Testis (tissue), 2 donors: ENCODE measurements at regions not wholly inside any gene's neighbourhood (a gene's known extent, or its start where the extent isn't known, plus 50 kb on each side); places are given as distances from the start of the nearest gene placed in this dataset.

Source experiments
- DNase-seq: peaks from one replicate; pipeline ENCODE4 v3.0.0-alpha.2; 2019
- H3K27ac ChIP-seq, 2 donors: fragments of 200-600 bp; sonication (generic); one replicate each; pipeline ENCODE4 v1.5.1; 2019
- H3K27me3 ChIP-seq: fragments of 200-600 bp; sonication (generic); one replicate; pipeline ENCODE4 v1.5.1; 2019
- H3K36me3 ChIP-seq: fragments of 200-600 bp; sonication (generic); one replicate; pipeline ENCODE4 v1.5.1; 2017; ENCODE audit warnings: low read depth; ENCODE audit errors: missing control alignments
- H3K4me1 ChIP-seq: fragments of 200-600 bp; sonication (generic); one replicate; pipeline ENCODE4 v1.5.1; 2019
- H3K4me3 ChIP-seq, 2 donors: fragments of 200-600 bp; sonication (generic); one replicate each; pipeline ENCODE4 v1.5.1; 2017 to 2019
- H3K9me3 ChIP-seq: fragments of 200-600 bp; sonication (generic); one replicate; pipeline ENCODE4 v1.5.1; 2017
- POLR2A ChIP-seq: fragments of 450-650 bp; IDR thresholded peaks from one replicate; pipeline ENCODE4 v1.6.1; 2017; ENCODE audit warnings: antibody characterized with exemption, mild to moderate bottlenecking, moderate library complexity
- WGBS, 2 donors: methylation state at CpG; one replicate each; pipeline ENCODE4 v1.1.5; 2018; 5-methylcytosine and 5-hydroxymethylcytosine counted together
- intact Hi-C: fragments of 100-400 bp; cut with DNase I; formaldehyde crosslinking; loops from one replicate; pipeline ENCODE4 v1.15.1; 2023; ENCODE audit warnings: low total_unique reads
- TF ChIP-seq, protein P1 (sequence below), 3 experiments: fragments of 450-650 bp in 2 of 3; fragments of 200-600 bp in 1 of 3; sonication (generic) in 1 of 3; IDR thresholded peaks; one replicate each; pipeline ENCODE4 v1.5.1; 2016 to 2019; ENCODE audit warnings: antibody characterized with exemption in 3 of 3, mild to moderate bottlenecking in 2 of 3, moderate library complexity in 1 of 3

DNA sequence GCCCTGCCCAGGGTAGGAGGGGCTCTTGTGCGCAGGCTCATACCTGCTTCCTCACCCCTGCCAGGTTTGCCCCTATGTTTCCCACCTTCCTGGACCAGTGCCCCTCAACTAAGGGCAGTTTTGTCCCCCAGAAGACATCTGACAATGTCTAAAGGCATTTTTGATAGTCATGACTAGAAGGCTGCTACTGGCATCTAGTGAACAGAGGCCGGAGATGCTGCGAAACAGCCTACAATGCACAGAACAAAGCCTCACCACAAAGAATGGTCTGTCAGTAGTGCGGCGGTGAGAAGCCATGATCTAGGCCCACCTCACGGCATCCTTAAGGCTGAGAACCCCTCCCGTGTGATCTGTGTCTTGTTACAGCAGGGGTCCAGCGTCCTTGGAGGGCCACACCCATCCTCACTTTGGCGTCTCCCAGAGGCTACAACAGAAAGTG is 96.0 kb downstream of the TMEM17 start:
- TF ChIP-seq, protein P1, sequence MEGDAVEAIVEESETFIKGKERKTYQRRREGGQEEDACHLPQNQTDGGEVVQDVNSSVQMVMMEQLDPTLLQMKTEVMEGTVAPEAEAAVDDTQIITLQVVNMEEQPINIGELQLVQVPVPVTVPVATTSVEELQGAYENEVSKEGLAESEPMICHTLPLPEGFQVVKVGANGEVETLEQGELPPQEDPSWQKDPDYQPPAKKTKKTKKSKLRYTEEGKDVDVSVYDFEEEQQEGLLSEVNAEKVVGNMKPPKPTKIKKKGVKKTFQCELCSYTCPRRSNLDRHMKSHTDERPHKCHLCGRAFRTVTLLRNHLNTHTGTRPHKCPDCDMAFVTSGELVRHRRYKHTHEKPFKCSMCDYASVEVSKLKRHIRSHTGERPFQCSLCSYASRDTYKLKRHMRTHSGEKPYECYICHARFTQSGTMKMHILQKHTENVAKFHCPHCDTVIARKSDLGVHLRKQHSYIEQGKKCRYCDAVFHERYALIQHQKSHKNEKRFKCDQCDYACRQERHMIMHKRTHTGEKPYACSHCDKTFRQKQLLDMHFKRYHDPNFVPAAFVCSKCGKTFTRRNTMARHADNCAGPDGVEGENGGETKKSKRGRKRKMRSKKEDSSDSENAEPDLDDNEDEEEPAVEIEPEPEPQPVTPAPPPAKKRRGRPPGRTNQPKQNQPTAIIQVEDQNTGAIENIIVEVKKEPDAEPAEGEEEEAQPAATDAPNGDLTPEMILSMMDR (IDR thresholded peaks at IDR 0.05), result no peak
- TF ChIP-seq POLR2A, result no peak
- Histone ChIP-seq H3K27me3 (no peaks in the 10 kb centered on the region), H3K4me1 (peaks cover 22% of the 10 kb centered on the region), H3K27ac (peak overlapping the region; percentile 60 to 91), H3K36me3 (no peaks in the 10 kb centered on the region), H3K9me3 (no peaks in the 10 kb centered on the region), H3K4me3 (no peak overlapping the region)
- WGBS, 2 donors, result 65 to 81% methylated on average over 8 to 9 of the region's 9 CpGs
- peak; percentile 70 for DNase-seq
- intact Hi-C loops, result loop anchor here (5.0 to 10.0 kb wide), 2 partner anchors 415 to 488 kb away; no protein-coding TSS in a partner anchor

DNA sequence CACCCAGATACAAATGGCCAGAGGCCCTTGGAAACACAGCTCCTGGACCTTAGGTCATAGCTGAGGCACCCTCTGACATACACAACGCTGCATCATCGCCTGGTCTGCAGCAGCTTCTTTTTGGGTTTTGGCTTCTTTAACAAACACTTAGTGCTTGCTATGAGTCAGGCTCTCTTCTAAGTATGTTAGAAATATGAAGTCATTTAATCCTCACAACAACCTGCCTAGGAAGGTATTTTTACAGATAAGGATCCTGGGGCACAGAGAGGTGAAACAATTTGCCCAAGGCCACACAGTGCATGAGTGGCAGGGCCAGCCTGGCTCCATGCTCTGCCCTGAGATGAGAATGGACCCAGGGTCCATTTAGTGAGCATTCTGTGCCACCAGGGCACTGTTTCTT is 96.6 kb downstream of the TMEM17 start:
- WGBS, 2 donors, result 81 to 92% methylated on average over 2 of the region's 2 CpGs
- Histone ChIP-seq H3K27me3 (no peaks in the 10 kb centered on the region), H3K4me1 (peaks cover 22% of the 10 kb centered on the region), H3K27ac (peak overlapping the region in 1 of 2 donors; percentile 60), H3K36me3 (no peaks in the 10 kb centered on the region), H3K9me3 (no peaks in the 10 kb centered on the region), H3K4me3 (no peak overlapping the region)
- TF ChIP-seq, protein P1 (IDR thresholded peaks at IDR 0.05), result no peak
- no peak for TF ChIP-seq POLR2A
- intact Hi-C loops, result no loop called here
- no peak for DNase-seq

DNA sequence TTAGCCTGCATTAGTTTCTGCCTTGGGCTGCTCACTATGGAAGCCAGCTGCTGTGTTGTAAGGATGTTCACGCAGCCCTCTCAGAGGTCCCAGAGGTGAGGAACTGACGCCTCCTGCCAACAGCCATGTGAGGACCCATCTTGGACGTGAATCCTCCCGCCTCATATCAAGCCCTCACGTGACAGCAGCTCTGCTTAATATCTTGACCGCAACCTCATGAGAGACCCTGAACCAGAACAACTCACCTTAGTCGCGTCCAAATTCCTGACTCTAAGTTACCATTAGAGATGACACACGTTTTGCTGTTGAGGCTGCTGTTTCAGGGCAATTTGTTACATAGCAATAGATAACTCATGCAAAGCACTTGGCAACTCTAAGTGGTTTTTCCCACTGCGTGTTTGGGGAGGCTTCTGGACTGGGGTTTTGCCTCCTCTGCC is 97.7 kb downstream of the TMEM17 start:
- no peak overlapping the region for H3K27ac ChIP-seq
- peaks cover 22% of the 10 kb centered on the region for H3K4me1 ChIP-seq
- no peaks in the 10 kb centered on the region for H3K27me3 ChIP-seq
- no peaks in the 10 kb centered on the region for H3K36me3 ChIP-seq
- H3K9me3 ChIP-seq, result no peaks in the 10 kb centered on the region
- WGBS, 2 donors, result 58 to 73% methylated on average over 8 to 10 of the region's 10 CpGs
- DNase-seq, result no peak
- no peak overlapping the region for H3K4me3 ChIP-seq
- TF ChIP-seq POLR2A, result no peak
- TF ChIP-seq, protein P1 (IDR thresholded peaks at IDR 0.05), result no peak
- intact Hi-C loops, result no loop called here

DNA sequence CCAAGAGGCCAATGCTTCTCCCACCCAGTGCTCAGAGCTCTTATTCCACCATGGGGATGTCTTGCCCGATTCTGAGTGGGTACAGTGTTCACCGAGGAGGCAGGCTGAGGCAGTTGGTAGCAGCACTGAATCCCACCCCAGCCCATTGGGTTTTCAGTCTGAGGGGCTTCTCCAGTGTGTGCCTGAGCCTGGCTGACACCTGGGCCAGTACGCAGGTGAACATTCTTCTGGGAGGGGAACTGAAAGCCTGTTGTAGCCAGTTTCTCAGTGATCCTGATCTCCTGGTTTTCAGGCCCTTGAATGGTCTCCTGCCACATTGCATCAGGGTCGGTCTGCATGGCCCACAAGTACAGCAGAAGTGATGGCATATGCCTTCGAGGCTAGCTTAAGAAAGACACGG is 98.2 kb downstream of the TMEM17 start:
- TF ChIP-seq, protein P1 (IDR thresholded peaks at IDR 0.05), result no peak
- TF ChIP-seq POLR2A, result no peak
- Histone ChIP-seq H3K9me3 (no peaks in the 10 kb centered on the region), H3K4me1 (peaks cover 22% of the 10 kb centered on the region), H3K36me3 (no peaks in the 10 kb centered on the region), H3K4me3 (no peak overlapping the region), H3K27ac (no peak overlapping the region), H3K27me3 (no peaks in the 10 kb centered on the region)
- no peak for DNase-seq
- intact Hi-C loops, result no loop called here
- WGBS, 2 donors, result 66 to 84% methylated on average over 2 to 6 of the region's 6 CpGs

DNA sequence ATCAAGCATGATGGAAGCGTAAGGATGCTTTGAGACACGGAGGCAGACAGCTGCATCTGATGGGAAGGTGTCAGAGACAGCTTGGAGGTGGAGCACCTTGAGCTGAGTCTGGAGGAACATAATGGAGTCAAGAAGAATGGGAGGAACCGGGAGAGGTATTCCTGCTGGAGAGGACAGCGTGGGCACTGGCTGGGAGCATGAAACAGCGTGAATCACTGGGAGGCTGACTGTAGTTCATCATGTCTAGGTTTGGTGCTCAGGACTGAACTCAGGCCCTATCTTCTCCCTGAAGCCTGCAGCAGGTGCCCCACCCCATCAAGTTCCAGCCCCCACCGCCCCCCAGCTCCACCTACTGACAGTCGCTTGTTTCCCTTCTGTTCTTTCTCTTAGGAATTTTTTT is 98.6 kb downstream of the TMEM17 start:
- no peak overlapping the region for H3K27ac ChIP-seq
- peaks cover 22% of the 10 kb centered on the region for H3K4me1 ChIP-seq
- H3K4me3 ChIP-seq, result no peak overlapping the region
- no peak for TF ChIP-seq POLR2A
- TF ChIP-seq, protein P1 (IDR thresholded peaks at IDR 0.05), result no peak
- H3K27me3 ChIP-seq, result no peaks in the 10 kb centered on the region
- H3K9me3 ChIP-seq, result no peaks in the 10 kb centered on the region
- intact Hi-C loops, result no loop called here
- DNase-seq, result no peak
- H3K36me3 ChIP-seq, result no peaks in the 10 kb centered on the region
- 92 to 94% methylated on average over 7 of the region's 7 CpGs for WGBS, 2 donors
